IPS DF 19.7 (cell line): ENCODE measurements at regions not wholly inside any gene's neighbourhood (a gene's known extent, or its start where the extent isn't known, plus 50 kb on each side); places are given as distances from the start of the nearest gene placed in this dataset.

Experiments used
- DNase-seq: peaks from one replicate; pipeline ENCODE4 v3.0.0-alpha.2; 2013; ENCODE audit warnings: low read depth, low spot score

GRCh38 chr11:98798333-98798732 lies 222.4 kb upstream of the CNTN5 start:
- DNase-seq = no peak

- no peak for DNase-seq
Measured at GRCh38 chr11:98800696-98801095, 220.1 kb upstream of the CNTN5 start.

GRCh38 chr11:98828986-98829708 lies 191.6 kb upstream of the CNTN5 start:
- no peak for DNase-seq

- DNase-seq = no peak
Measured at GRCh38 chr11:98829971-98830370, 190.8 kb upstream of the CNTN5 start.

- DNase-seq = no peak
Measured at GRCh38 chr11:98834776-98835175, 186.0 kb upstream of the CNTN5 start.

- no peak for DNase-seq
Measured at GRCh38 chr11:98835335-98835734, 185.4 kb upstream of the CNTN5 start.

- DNase-seq = no peak
Measured at GRCh38 chr11:98836156-98836555, 184.6 kb upstream of the CNTN5 start.

- no peak for DNase-seq
Measured at GRCh38 chr11:98842187-98842586, 178.6 kb upstream of the CNTN5 start.

- DNase-seq = no peak
Measured at GRCh38 chr11:98862169-98862568, 158.6 kb upstream of the CNTN5 start.

- DNase-seq = no peak
Measured at GRCh38 chr11:98871690-98872089, 149.1 kb upstream of the CNTN5 start.

- no peak for DNase-seq
Measured at GRCh38 chr11:98874050-98874449, 146.7 kb upstream of the CNTN5 start.

- no peak for DNase-seq
Measured at GRCh38 chr11:98895936-98896335, 124.8 kb upstream of the CNTN5 start.

- peak; percentile 33 for DNase-seq
Measured at GRCh38 chr11:98940913-98941312, 79.8 kb upstream of the CNTN5 start.

- no peak for DNase-seq
Measured at GRCh38 chr11:98944461-98944860, 76.3 kb upstream of the CNTN5 start.

GRCh38 chr11:98952107-98952506 lies 68.6 kb upstream of the CNTN5 start:
- DNase-seq = no peak

GRCh38 chr11:98955551-98955950 lies 65.2 kb upstream of the CNTN5 start:
- DNase-seq = no peak

GRCh38 chr11:98964146-98964545 lies 56.6 kb upstream of the CNTN5 start:
- no peak for DNase-seq

GRCh38 chr11:98965358-98965757 lies 55.4 kb upstream of the CNTN5 start:
- no peak for DNase-seq

- no peak for DNase-seq
Measured at GRCh38 chr11:98965775-98966174, 55.0 kb upstream of the CNTN5 start.

GRCh38 chr11:98967005-98967404 lies 53.7 kb upstream of the CNTN5 start:
- no peak for DNase-seq
